Left lung (tissue), 4 donors: ENCODE measurements at regions not wholly inside any gene's neighbourhood (a gene's known extent, or its start where the extent isn't known, plus 50 kb on each side); places are given as distances from the start of the nearest gene placed in this dataset.

Source experiments
- ATAC-seq: fragments of 200-7000 bp; cut with Tn5 transposase; one replicate; pipeline ENCODE4 v1.9.1; 2020; ENCODE audit warnings: moderate library complexity
- DNase-seq, 4 donors: peaks; one replicate each; pipeline ENCODE4 v3.0.0-alpha.2; 2013 to 2020
- H3K27ac ChIP-seq, 2 donors: fragments of 200-600 bp; sonication (generic) in 1 of 2; one replicate each; pipeline versions ENCODE4 v1.5.0 to v1.8.0; 2020 to 2021
- H3K27me3 ChIP-seq, 2 donors: fragments of 200-600 bp; sonication (generic) in 1 of 2; one replicate each; pipeline versions ENCODE4 v1.5.0 to v1.8.0; 2020 to 2021
- H3K36me3 ChIP-seq, 2 donors: fragments of 200-600 bp; sonication (generic) in 1 of 2; one replicate each; pipeline versions ENCODE4 v1.5.0 to v1.8.0; 2020 to 2021
- H3K4me1 ChIP-seq, 2 donors: fragments of 200-600 bp; one replicate each; pipeline ENCODE4 v1.8.0; 2021
- H3K4me3 ChIP-seq, 2 donors: fragments of 200-600 bp; sonication (generic) in 1 of 2; one replicate each; pipeline versions ENCODE4 v1.5.0 to v1.8.0; 2020 to 2021; ENCODE audit warnings: mild to moderate bottlenecking in 1 of 2
- H3K9me3 ChIP-seq, 2 donors: fragments of 200-600 bp; sonication (generic) in 1 of 2; one replicate each; pipeline versions ENCODE4 v1.5.0 to v1.8.0; 2020 to 2021
- intact Hi-C, 2 donors: fragments of 100-400 bp; cut with DNase I; formaldehyde crosslinking; loops; one replicate each; pipeline versions ENCODE4 v1.11.2 to v1.14.2; 2022
- TF ChIP-seq, protein P1 (sequence below), 2 donors: fragments of 200-600 bp; sonication (generic) in 1 of 2; IDR thresholded peaks; one replicate each; pipeline versions ENCODE4 v1.5.0 to v1.8.0; 2021; ENCODE audit warnings: antibody characterized with exemption in 2 of 2
- donor health status: DM: no; HTN: yes; CAD: no.
- donor health status: DM: no; HTN: no; CAD: no.

DNA sequence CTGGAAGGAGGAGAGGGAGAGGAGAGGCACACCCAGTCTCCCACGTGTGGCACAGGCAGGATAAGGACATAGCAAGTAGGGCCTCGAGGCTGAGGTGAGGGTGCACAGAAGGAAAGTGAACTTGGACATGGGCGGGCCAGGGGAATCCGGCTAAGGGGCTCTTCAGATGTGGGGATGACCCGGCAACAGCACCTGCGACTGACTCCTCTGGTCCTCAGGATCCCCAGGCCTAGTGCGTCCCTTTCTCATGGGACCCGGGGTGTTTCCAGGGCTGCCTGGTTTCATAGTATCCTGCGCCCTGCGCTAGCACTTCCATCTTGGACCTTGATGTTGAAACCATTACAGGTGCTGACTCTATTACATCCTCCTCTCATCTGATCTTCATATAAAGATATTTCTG, 96.1 kb upstream of the LYZL2 start:
- TF ChIP-seq, protein P1, sequence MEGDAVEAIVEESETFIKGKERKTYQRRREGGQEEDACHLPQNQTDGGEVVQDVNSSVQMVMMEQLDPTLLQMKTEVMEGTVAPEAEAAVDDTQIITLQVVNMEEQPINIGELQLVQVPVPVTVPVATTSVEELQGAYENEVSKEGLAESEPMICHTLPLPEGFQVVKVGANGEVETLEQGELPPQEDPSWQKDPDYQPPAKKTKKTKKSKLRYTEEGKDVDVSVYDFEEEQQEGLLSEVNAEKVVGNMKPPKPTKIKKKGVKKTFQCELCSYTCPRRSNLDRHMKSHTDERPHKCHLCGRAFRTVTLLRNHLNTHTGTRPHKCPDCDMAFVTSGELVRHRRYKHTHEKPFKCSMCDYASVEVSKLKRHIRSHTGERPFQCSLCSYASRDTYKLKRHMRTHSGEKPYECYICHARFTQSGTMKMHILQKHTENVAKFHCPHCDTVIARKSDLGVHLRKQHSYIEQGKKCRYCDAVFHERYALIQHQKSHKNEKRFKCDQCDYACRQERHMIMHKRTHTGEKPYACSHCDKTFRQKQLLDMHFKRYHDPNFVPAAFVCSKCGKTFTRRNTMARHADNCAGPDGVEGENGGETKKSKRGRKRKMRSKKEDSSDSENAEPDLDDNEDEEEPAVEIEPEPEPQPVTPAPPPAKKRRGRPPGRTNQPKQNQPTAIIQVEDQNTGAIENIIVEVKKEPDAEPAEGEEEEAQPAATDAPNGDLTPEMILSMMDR (IDR thresholded peaks at IDR 0.05) = no peak
- ATAC-seq = no peak

DNA sequence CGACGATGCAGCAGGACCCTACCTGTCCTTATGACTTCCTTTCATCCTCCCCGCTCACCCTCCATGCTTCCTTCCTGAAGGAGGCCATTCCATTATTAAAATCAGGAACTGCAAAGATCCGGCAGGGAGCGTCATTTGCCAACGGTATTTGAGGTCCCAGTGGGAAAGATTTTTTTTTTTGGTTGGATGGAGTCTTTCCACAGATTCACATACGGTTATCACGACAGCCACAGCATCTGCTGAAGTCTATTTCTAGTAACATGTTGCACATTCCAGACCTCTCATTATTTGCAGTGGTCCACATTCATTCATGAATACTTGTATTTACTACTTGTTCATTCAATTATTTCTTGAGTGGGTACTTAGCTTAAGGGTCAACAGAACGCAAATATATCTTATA, 94.7 kb upstream of the LYZL2 start:
- ATAC-seq (no peak), DNase-seq (no peak)
- Histone ChIP-seq H3K27me3 (no peaks in the 10 kb centered on the region), H3K9me3 (no peaks in the 10 kb centered on the region), H3K4me3 (no peak overlapping the region), H3K27ac (no peak overlapping the region), H3K36me3 (no peaks in the 10 kb centered on the region), H3K4me1 (peaks cover 0 to 3% of the 10 kb centered on the region in 2 donors)
- intact Hi-C loops = no loop called here
- TF ChIP-seq, protein P1 (IDR thresholded peaks at IDR 0.05) = no peak

More for the DNA sequence above, 96.1 kb upstream of the LYZL2 start:
- Histone ChIP-seq H3K27me3 (no peaks in the 10 kb centered on the region), H3K36me3 (no peaks in the 10 kb centered on the region), H3K27ac (no peak overlapping the region), H3K4me3 (no peak overlapping the region), H3K4me1 (peaks cover 0 to 3% of the 10 kb centered on the region in 2 donors), H3K9me3 (no peaks in the 10 kb centered on the region)
- intact Hi-C loops = no loop called here
- no peak for DNase-seq

DNA sequence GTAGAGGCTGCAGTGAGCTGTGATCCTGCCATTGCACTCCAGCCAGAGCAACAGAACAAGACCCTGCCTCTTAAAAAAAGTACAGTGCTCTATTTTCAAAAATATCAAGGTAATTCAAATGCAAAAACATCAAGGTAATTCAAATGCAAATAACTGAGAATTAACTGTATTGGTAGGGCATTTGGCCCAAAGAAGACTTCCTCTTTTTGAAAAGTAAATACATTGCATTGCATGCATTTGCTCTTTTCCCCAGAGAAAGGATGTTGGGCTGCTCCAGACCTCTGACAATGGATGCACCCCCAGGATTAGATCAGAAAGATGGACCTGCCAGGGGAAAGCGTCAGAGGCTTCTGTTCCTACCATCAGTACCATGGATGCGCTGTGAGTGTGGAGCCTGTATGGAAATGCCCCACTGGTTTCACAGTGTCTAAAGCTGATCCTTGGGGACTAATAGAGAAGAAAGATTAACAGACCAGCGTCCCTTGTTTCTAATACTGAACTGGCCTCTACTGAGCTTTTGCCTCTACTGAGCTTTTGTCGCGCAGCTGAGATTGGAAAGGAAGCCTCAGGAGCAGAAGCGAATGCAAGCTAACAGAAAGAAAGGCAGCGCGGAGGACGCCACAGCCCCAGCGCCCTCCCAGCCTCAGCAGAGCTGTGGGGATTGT, 93.5 kb upstream of the LYZL2 start:
- Histone ChIP-seq H3K27me3 (no peaks in the 10 kb centered on the region), H3K27ac (no peak overlapping the region), H3K4me1 (peaks cover 0 to 3% of the 10 kb centered on the region in 2 donors), H3K9me3 (no peaks in the 10 kb centered on the region), H3K36me3 (no peaks in the 10 kb centered on the region), H3K4me3 (no peak overlapping the region)
- intact Hi-C loops = no loop called here
- DNase-seq = no peak
- TF ChIP-seq, protein P1 (IDR thresholded peaks at IDR 0.05) = no peak
- ATAC-seq = no peak

- Histone ChIP-seq H3K9me3 (no peaks in the 10 kb centered on the region), H3K36me3 (no peaks in the 10 kb centered on the region), H3K27me3 (no peaks in the 10 kb centered on the region), H3K4me1 (no peaks in the 10 kb centered on the region), H3K27ac (no peak overlapping the region), H3K4me3 (no peak overlapping the region)
- ATAC-seq (no peak), DNase-seq (no peak)
- TF ChIP-seq, protein P1 (IDR thresholded peaks at IDR 0.05) = no peak
- intact Hi-C loops = no loop called here
Measured at GRCh38 chr10:30719832-30720231, 90.3 kb upstream of the LYZL2 start.

- no peak for ATAC-seq
- intact Hi-C loops = no loop called here
- Histone ChIP-seq H3K9me3 (peaks cover 0 to 13% of the 10 kb centered on the region in 2 donors), H3K27ac (no peak overlapping the region), H3K36me3 (no peaks in the 10 kb centered on the region), H3K4me1 (peaks cover 0 to 13% of the 10 kb centered on the region in 2 donors), H3K27me3 (no peaks in the 10 kb centered on the region), H3K4me3 (no peak overlapping the region)
- DNase-seq = no peak
- TF ChIP-seq, protein P1 (IDR thresholded peaks at IDR 0.05) = no peak
Measured at GRCh38 chr10:30709700-30710358, 80.3 kb upstream of the LYZL2 start.
